ENCODE measurements at regions not wholly inside any gene's neighbourhood (a gene's known extent, or its start where the extent isn't known, plus 50 kb on each side); places are given as distances from the start of the nearest gene placed in this dataset.

- no peak overlapping the region for H3K27ac ChIP-seq (ENCODE audit: low read depth, low read length, severe bottlenecking)
- H3K9me3 ChIP-seq (ENCODE audit: control insufficient read depth, low read length): no peaks in the 10 kb centered on the region
- no peaks in the 10 kb centered on the region for H3K36me3 ChIP-seq (ENCODE audit: control insufficient read depth, insufficient read depth, low read length)
- 92 to 95% methylated on average over 2 of the region's 2 CpGs for WGBS, 2 experiments (ENCODE audit: insufficient coverage in 2 of 2)
- no peak overlapping the region for H3K4me3 ChIP-seq (ENCODE audit: extremely low read depth, insufficient read depth, low read length, poor library complexity, severe bottlenecking)
- H3K4me1 ChIP-seq (ENCODE audit: control insufficient read depth, insufficient read depth, low read length, poor library complexity, severe bottlenecking): peaks cover 5% of the 10 kb centered on the region
Observed at GRCh38 chr1:67575861-67576260, 109.1 kb upstream of the GADD45A start.

GRCh38 chr1:67576474-67576873 lies 108.5 kb upstream of the GADD45A start:
- Histone ChIP-seq H3K4me1 (ENCODE audit: control insufficient read depth, insufficient read depth, low read length, poor library complexity, severe bottlenecking) (peaks cover 3% of the 10 kb centered on the region), H3K4me3 (ENCODE audit: extremely low read depth, insufficient read depth, low read length, poor library complexity, severe bottlenecking) (no peak overlapping the region), H3K36me3 (ENCODE audit: control insufficient read depth, insufficient read depth, low read length) (no peaks in the 10 kb centered on the region), H3K9me3 (ENCODE audit: control insufficient read depth, low read length) (no peaks in the 10 kb centered on the region), H3K27ac (ENCODE audit: low read depth, low read length, severe bottlenecking) (no peak overlapping the region)
- whole genome bisulfite sequencing, 2 experiments (ENCODE audit: insufficient coverage in 2 of 2): 92 to 100% methylated on average over 1 to 2 of the region's 5 CpGs

GRCh38 chr1:67577646-67578045 lies 107.4 kb upstream of the GADD45A start:
- Histone ChIP-seq H3K27ac (ENCODE audit: low read depth, low read length, severe bottlenecking) (no peak overlapping the region), H3K36me3 (ENCODE audit: control insufficient read depth, insufficient read depth, low read length) (no peaks in the 10 kb centered on the region), H3K4me1 (ENCODE audit: control insufficient read depth, insufficient read depth, low read length, poor library complexity, severe bottlenecking) (peaks cover 3% of the 10 kb centered on the region), H3K9me3 (ENCODE audit: control insufficient read depth, low read length) (no peaks in the 10 kb centered on the region), H3K4me3 (ENCODE audit: extremely low read depth, insufficient read depth, low read length, poor library complexity, severe bottlenecking) (no peak overlapping the region)
- WGBS, 2 experiments (ENCODE audit: insufficient coverage in 2 of 2): 93 to 94% methylated on average over 1 to 2 of the region's 3 CpGs

GRCh38 chr1:67578397-67579020 lies 106.5 kb upstream of the GADD45A start:
- Histone ChIP-seq H3K4me1 (ENCODE audit: control insufficient read depth, insufficient read depth, low read length, poor library complexity, severe bottlenecking) (peaks cover 6% of the 10 kb centered on the region), H3K36me3 (ENCODE audit: control insufficient read depth, insufficient read depth, low read length) (no peaks in the 10 kb centered on the region), H3K27ac (ENCODE audit: low read depth, low read length, severe bottlenecking) (no peak overlapping the region), H3K9me3 (ENCODE audit: control insufficient read depth, low read length) (no peaks in the 10 kb centered on the region), H3K4me3 (ENCODE audit: extremely low read depth, insufficient read depth, low read length, poor library complexity, severe bottlenecking) (no peak overlapping the region)
- WGBS, 2 experiments (ENCODE audit: insufficient coverage in 2 of 2): 80 to 88% methylated on average over 1 to 2 of the region's 6 CpGs

GRCh38 chr1:67579623-67580394 lies 105.2 kb upstream of the GADD45A start:
- Histone ChIP-seq H3K9me3 (ENCODE audit: control insufficient read depth, low read length) (no peaks in the 10 kb centered on the region), H3K27ac (ENCODE audit: low read depth, low read length, severe bottlenecking) (no peak overlapping the region), H3K4me3 (ENCODE audit: extremely low read depth, insufficient read depth, low read length, poor library complexity, severe bottlenecking) (no peak overlapping the region), H3K4me1 (ENCODE audit: control insufficient read depth, insufficient read depth, low read length, poor library complexity, severe bottlenecking) (peaks cover 6% of the 10 kb centered on the region), H3K36me3 (ENCODE audit: control insufficient read depth, insufficient read depth, low read length) (no peaks in the 10 kb centered on the region)
- WGBS, 2 experiments (ENCODE audit: insufficient coverage in 2 of 2): 80 to 90% methylated on average over 1 of the region's 2 CpGs

- Histone ChIP-seq H3K9me3 (ENCODE audit: control insufficient read depth, low read length) (no peaks in the 10 kb centered on the region), H3K4me3 (ENCODE audit: extremely low read depth, insufficient read depth, low read length, poor library complexity, severe bottlenecking) (no peak overlapping the region), H3K27ac (ENCODE audit: low read depth, low read length, severe bottlenecking) (no peak overlapping the region), H3K4me1 (ENCODE audit: control insufficient read depth, insufficient read depth, low read length, poor library complexity, severe bottlenecking) (peaks cover 4% of the 10 kb centered on the region), H3K36me3 (ENCODE audit: control insufficient read depth, insufficient read depth, low read length) (no peaks in the 10 kb centered on the region)
- 64 to 91% methylated on average over 3 to 4 of the region's 4 CpGs for WGBS, 2 experiments (ENCODE audit: insufficient coverage in 2 of 2)
Observed at GRCh38 chr1:67580691-67581403, 104.2 kb upstream of the GADD45A start.

GRCh38 chr1:67582625-67583461 lies 102.2 kb upstream of the GADD45A start:
- Histone ChIP-seq H3K4me1 (ENCODE audit: control insufficient read depth, insufficient read depth, low read length, poor library complexity, severe bottlenecking) (peaks cover 8% of the 10 kb centered on the region), H3K36me3 (ENCODE audit: control insufficient read depth, insufficient read depth, low read length) (no peaks in the 10 kb centered on the region), H3K9me3 (ENCODE audit: control insufficient read depth, low read length) (no peaks in the 10 kb centered on the region), H3K4me3 (ENCODE audit: extremely low read depth, insufficient read depth, low read length, poor library complexity, severe bottlenecking) (no peak overlapping the region), H3K27ac (ENCODE audit: low read depth, low read length, severe bottlenecking) (no peak overlapping the region)
- 92 to 96% methylated on average over 11 of the region's 13 CpGs for WGBS, 2 experiments (ENCODE audit: insufficient coverage in 2 of 2)

GRCh38 chr1:67583462-67583950 lies 101.5 kb upstream of the GADD45A start:
- 100% methylated on average over 2 of the region's 2 CpGs for WGBS, 2 experiments (ENCODE audit: insufficient coverage in 2 of 2)
- Histone ChIP-seq H3K36me3 (ENCODE audit: control insufficient read depth, insufficient read depth, low read length) (no peaks in the 10 kb centered on the region), H3K27ac (ENCODE audit: low read depth, low read length, severe bottlenecking) (no peak overlapping the region), H3K9me3 (ENCODE audit: control insufficient read depth, low read length) (no peaks in the 10 kb centered on the region), H3K4me3 (ENCODE audit: extremely low read depth, insufficient read depth, low read length, poor library complexity, severe bottlenecking) (no peak overlapping the region), H3K4me1 (ENCODE audit: control insufficient read depth, insufficient read depth, low read length, poor library complexity, severe bottlenecking) (peaks cover 8% of the 10 kb centered on the region)

GRCh38 chr1:67584938-67585337 lies 100.1 kb upstream of the GADD45A start:
- 94 to 95% methylated on average over 6 of the region's 6 CpGs for WGBS, 2 experiments (ENCODE audit: insufficient coverage in 2 of 2)
- peaks cover 15% of the 10 kb centered on the region for H3K4me1 ChIP-seq (ENCODE audit: control insufficient read depth, insufficient read depth, low read length, poor library complexity, severe bottlenecking)
- H3K36me3 ChIP-seq (ENCODE audit: control insufficient read depth, insufficient read depth, low read length): no peaks in the 10 kb centered on the region
- no peak overlapping the region for H3K4me3 ChIP-seq (ENCODE audit: extremely low read depth, insufficient read depth, low read length, poor library complexity, severe bottlenecking)
- no peaks in the 10 kb centered on the region for H3K9me3 ChIP-seq (ENCODE audit: control insufficient read depth, low read length)
- no peak overlapping the region for H3K27ac ChIP-seq (ENCODE audit: low read depth, low read length, severe bottlenecking)

- no peak overlapping the region for H3K27ac ChIP-seq (ENCODE audit: low read depth, low read length, severe bottlenecking)
Observed at GRCh38 chr1:67586596-67586995, 98.4 kb upstream of the GADD45A start.

More at GRCh38 chr1:67586596-67586995, 98.4 kb upstream of the GADD45A start:
- WGBS, 2 experiments (ENCODE audit: insufficient coverage in 2 of 2): 94 to 98% methylated on average over 4 to 5 of the region's 5 CpGs
- peaks cover 26% of the 10 kb centered on the region for H3K4me1 ChIP-seq (ENCODE audit: control insufficient read depth, insufficient read depth, low read length, poor library complexity, severe bottlenecking)
- H3K36me3 ChIP-seq (ENCODE audit: control insufficient read depth, insufficient read depth, low read length): no peaks in the 10 kb centered on the region
- no peak overlapping the region for H3K4me3 ChIP-seq (ENCODE audit: extremely low read depth, insufficient read depth, low read length, poor library complexity, severe bottlenecking)
- H3K9me3 ChIP-seq (ENCODE audit: control insufficient read depth, low read length): no peaks in the 10 kb centered on the region
